HG03439 (cell line): ENCODE measurements at regions not wholly inside any gene's neighbourhood (a gene's known extent, or its start where the extent isn't known, plus 50 kb on each side); places are given as distances from the start of the nearest gene placed in this dataset.
"Not testable (repeated sequence)": the region's sequence is repeated elsewhere in the genome, so short reads cannot be mapped to it uniquely, and the experiment has no call there.

ENCODE experiments used
- ATAC-seq: cut with Tn5 transposase; IDR thresholded peaks from one replicate; pipeline ENCODE4 v1.9.1; 2021; ENCODE audit warnings: mild to moderate bottlenecking, moderate library complexity; ENCODE audit not compliant: unreplicated experiment

DNA sequence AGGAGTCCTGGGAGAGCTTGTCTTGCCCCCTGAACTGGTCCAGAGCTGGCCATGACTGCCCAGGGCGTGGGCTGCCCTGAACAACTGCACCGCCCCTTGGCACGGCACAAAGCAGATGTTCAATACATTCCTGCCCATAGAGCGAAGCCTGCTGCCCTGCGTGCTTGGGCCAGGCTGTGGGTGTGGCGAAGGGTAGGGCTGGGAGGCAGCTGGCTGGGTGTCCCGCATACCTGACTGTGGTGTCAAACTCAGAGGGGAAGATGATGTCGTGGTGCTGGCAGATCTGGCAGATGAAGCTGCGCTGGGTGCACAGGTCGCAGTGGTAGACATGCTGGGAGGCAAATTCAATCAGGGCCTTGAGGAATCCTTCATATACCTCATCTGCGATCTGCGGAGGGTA, 124.2 kb upstream of the SMURF2 start:
- no peak for ATAC-seq

DNA sequence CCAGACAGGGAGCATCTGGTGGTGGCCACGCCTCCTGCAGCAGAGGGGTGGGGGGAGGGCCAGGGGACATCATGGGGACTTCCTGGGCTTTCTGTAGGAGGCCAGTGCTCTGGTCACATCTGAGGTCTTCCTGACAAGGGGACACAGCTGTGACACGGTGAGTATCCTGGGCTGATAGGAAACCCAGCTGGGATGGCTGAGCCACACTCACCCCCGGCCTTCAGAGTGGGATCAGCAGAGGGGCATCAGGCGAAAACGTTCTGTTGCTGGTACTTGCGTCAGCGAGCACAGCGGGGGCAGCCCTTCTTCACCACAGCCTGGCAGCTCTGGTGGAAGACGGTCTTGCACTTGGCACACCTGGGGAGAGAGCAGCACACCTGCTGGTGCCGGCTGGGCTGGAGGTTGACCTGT, 122.9 kb upstream of the SMURF2 start:
- no peak for ATAC-seq

DNA sequence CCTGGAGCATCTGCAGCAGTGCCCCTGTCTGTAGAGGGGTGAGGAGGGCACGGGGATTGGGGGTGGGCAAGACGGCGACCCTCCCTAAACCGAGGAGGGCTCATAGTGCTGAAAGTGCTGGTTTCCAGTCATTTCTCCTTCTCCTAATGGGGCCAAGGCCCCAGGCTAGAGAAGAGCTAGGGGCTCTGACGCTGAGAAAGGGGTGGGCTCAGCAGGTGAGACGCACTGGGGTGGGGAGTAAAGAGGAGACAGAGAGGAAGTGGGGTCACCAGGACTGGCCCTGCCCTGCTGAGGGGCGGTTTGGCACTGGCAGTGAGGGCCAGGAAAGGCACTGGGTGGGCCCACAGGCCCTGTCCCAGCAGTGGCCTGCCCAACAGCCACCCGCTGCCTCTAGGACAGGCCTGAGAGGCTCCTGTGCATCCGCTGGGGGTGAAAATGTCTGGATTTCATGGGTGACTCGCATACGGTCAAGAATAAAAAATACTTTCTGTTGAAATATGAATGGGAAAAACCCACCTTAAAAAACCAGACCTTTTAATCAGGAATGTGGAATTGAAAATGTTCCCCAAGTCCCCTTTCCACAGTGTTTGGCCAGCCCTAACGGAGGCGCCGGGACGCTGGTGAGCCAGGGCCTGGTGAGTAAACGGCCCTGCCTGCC, 122.4 kb upstream of the SMURF2 start:
- no peak for ATAC-seq

DNA sequence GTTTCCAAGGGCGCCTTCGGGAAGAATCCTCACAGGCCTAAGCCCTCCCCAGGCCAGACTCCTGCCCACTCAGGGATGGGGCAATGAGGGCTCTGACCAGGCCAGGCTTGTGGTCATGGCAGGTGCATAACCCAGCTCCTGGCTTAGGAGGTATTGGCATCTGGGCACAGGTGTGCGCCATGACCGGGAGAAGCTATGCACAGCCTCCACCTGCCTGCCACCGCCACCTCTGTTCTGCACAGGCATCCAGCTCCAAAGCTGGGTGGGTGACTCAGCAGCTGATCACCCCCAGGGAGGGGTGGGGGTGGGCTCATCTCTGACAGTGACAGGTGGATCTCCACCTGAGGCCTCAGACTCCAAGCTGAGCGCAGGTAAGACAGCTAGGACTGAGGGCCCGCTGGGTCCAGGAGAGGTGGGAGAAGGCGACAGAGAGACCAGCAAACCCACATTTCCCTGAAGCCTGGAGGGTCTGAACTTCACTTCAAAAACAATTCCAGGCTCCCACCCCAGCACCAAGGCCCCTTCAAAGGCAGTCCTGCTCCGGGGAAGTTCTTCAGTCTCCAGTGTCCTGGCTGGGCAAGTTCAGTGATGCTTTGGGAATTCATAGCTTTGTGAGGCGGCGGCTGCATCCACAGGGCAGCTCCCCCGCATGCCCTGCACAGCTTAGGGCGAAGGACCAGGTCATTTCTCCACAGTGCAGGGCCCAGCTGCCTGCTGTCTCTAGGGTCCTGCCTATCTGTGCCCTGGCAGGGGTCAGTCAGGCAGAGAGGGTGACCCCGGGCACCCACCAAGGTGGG, 121.6 kb upstream of the SMURF2 start:
- ATAC-seq, result no peak

DNA sequence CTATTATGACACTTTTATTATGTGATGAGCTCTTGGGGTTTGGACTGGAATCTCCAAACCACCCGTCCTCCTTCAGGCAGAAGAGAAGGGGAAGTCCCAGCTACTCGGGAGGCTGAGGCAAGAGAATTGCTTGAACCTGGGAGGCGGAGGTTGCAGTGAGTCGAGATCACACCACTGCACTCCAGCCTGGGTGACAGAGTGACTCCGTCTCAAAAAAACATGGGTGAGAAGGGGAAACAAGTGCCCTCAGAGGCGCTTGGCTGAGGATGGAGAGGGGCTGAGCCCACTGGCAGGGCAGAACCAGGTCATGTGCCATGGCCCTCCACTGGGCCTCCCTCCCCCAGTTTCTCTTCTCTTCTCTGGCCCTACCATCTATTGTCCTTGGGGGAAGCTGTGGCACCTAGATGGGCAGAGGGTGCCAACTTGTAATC, 120.9 kb upstream of the SMURF2 start:
- no peak for ATAC-seq

DNA sequence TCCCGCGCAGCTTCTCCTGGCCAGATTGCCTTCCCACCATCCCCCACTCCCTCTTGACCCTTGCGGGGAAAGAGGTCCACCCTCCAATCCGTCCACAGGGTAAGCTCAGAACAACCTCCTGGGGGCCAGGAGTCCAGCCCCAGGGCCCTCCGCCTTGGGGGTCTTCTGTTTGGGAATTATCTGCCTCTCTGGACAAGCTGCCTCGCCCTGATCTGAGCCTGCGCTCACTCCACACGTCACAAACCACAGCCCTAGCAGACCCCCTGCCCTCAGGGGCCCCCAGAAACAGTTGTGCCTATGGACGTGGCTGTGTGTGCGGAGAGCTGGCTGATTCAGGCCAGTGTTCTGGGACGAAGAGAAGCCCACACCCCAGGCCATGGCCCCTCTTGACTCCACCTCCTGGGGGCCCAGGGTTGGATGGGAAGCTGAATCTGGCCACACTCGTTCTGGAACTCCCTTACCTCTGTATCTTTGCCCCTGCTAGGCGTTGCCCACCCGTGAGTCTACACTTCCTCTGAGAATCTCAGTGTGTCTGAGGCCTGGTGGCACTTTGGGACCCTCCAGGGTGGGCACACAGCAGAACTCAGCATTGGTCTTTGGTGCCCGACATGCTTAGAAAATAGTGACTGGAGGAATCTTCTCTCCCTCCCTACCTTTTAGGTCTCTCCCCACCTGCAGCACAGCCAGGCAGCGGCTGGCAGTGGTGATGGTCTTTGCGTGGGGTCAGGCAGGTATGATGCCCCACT, 119.9 kb upstream of the SMURF2 start:
- ATAC-seq, result no peak

DNA sequence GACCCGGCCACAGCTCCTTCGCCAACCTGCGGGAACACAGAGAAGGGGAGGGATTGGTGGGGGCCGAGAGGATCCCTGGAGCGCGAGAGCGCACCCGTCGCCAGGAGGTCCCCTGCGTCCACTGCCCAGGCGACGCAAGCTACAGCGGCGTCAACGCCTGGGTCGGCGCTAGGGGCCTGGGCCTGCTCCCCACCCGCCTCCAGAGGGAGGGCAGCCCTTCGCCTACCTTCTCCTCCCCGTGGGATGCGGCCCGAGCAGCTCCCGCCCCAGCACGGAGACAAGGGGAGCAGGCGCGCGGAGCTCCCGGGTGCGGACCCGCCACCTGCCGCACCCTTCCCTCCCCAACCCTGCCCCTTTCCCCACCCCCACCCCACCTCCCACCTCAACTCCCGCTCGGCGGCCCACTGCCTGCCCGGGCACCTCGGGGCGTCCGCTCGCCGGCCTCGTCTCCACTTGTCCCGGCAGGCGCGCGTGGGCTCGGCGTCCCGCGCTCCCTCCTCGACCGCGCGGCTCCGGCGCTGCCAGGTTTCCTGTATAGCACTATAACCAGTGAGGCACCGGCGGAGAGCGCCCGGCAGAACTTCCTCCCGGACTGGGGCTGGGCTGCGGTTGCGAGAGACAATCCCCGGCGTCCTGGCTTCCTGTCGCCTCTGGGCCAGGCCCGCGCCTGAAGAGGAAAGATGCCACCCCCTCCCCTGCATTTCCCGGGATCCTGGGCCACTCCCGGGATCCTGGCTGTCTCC, 119.1 kb upstream of the SMURF2 start:
- no peak for ATAC-seq

DNA sequence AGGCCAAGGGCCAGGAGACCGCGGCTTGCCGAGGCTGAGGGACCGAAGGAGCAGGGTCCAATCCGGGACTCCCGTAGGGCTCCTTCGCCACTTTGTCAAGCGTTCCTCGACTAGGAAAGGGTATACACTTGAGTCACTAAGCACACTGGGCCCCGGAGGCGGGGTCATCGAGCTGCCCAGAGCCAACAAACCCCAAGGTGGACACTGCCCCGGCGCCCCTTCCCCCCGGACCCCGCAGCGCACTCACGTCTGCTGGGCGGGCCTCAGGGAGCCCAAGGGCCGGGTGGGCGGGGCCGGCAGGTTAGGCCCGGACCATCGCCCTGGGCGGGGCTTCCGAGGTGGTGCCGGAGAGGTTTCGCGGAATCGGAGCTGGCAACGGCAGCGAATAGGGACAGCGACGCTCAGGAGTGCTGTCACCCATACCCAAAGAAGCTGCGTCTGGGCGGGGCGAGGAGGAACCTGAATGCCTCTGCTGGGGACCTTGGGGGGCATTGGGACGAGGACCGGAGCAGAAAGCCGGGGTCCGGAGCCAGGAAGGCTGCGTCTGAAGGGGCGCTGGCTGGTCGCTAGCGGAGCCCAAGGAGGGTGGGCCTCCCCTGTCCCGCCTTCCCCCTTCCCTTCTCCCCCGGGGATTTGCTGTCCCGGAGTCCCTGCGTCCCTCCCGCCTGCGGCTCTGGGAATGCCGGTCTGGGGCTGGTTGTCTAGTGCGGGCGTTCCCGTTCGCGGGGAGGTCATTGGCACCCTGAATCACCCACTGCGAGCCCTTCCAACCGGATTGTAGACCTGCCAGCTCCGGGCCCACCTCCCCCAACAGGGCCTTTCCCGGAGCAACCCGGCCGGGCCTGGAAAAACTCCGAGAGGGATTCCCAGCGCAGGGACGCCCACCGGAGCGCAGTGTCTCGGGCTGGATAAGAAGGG, 118.2 kb upstream of the SMURF2 start:
- no peak for ATAC-seq

DNA sequence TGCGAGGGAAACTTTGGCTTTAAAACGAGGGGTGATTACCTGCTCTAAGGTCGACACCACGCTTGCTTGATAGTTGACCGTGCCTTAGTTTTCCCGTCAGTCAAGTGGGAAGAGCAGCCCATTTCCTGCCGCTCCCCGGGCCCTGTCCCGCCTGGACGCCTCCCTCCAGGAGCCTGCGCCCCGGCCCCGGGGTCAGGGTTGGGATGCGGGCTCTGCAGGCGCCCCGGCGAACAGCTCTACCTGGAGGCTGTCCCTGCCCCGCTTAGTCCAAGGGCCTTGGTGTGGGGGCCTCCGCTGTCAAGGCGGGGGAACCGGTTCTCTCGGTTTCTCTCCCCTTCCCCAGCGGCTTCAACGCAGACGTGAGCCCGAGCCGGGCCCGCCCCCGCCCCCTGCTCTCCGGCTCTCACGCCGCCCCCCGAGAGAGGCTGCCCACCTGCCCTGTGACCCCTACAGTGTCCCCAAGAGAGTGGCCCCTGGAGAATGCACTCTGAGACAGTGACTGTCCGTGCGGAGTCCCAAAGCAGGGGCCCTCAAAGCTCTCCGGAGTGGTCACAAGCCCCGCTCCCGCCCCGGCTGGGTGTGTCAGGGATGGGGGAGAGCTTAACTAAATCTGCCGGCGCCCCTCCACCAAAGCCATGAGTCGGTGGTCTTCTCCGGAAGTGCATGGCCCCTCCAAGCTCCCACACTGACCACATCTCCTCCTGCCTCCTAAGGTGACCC, 117.4 kb upstream of the SMURF2 start:
- ATAC-seq, result no peak

DNA sequence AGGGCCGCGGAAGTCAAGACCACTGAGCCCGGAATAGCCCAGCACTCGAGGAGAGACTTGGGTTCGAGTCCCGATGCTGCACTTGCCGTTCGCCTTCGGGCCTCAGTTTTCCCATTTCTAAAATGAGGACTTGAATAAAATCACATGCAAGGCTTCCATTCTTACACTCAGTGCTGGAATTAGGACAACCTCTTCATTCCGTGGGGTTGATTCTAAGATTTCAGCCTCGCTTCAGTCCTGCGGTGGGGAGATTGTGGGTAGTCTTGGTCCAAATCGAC, 116.9 kb upstream of the SMURF2 start:
- ATAC-seq, result not testable (repeated sequence)

DNA sequence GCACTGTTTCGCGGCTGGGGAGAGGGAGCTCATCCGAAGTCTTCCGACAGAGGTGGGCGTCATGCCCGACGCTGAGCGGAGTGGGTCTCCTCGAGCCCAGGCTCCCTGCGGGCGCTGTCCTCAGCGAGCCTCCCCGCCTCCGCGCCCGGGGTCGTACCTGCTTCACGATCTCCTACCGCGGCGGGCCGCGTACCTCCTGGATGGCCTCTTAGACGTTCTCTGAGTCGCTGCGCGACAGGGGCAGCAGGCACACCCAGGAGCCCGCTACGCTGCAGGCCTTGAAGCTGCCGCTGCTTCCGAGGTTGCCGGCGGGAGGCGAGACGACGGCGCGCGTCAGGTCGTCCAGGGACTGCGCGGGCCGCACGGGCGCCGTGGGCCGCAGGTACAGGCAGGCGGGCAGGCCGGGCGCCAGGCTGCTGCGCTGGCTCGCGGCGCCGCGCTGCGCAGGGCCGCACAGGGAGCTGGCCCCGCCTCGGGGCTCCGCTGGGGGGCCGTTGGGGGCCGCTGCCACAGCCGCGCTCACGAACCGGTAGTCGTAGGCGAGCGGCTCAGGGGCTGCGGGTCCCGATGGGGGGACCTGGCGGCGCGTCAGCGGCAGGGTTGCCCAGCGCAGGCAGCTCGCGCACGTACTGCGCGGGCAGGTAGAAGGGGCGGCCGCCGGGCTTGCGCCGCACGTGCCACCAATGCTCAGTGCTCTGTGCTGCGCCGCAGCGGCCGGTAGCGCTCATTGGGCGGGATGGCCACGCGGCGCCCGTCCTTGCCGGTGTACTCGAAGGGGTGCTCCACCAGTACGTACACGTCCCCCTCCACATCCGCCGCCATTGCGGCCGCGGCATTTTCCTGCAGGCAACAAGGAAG, 116.4 kb upstream of the SMURF2 start:
- ATAC-seq, result no peak

DNA sequence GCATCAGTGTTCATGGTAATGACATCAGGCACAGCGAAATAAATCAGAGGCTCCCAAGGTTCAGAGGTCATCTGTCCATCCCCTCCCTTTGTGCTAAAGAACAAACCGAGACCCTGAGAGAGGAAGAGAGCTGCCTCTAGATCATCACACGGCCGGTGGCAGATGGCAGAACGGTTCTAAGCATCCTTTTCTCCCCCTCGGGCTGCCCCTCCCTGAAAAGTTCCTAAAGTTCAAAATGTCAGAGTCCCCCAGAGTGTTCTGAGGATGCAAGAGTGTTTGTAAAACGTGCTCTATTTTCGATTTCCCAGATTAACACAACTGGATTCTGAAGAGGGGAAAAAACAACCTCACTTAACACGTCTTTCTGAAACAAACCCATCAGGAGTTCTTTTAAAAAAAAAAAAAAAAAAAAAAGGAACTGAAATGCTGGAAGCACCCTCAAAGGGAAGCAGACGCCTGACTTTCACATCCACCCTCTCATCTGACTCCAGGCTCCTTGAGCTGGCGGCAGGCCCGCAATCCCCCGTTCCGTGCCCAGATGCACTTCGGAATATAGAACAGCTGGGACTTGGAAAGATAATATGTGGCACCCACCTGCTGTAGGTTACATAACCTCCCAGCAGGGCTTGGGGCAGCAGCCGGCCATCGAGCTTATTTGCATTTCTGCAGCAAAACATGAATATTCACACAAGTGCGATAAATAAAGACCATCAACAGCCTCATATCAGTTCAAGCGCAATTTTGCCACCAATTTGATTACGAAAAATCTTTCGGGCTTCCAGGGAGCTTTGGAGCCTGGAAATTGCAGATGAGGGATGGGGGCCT, 115.5 kb upstream of the SMURF2 start:
- ATAC-seq, result no peak

DNA sequence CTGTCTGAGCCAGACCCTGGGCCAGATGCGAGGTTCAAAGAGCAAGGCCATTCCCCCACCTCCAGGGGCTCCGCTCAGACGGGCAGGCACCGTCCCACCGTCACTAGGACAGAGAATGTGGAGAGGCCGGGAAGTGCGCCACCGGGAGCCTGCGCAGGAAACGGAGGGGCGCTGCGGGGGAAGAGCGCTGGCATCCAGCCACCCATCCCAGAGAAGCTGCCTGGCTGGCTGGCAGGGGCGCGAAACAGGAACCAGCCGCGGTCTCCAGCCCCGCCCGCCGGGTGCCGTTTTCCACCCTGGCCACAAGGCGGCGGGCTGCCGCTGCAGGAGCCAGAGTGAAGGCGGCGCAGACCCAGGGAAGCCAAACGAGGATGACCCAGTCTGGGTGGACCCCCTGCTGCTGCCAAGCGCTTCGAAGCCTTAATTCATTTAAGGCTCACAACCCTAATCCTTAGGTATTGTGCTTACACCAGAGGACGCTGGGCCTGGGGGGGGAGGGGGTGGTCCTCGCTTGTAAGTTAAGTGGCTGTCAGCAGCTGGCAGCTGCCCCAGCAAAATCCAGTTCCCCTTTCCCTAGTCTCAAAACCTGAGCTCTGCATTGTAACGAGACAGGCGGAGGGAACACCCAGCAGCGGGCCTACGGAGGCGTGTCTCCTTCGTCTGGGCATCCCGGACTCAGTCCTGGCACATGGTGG, 114.8 kb upstream of the SMURF2 start:
- ATAC-seq, result peak; percentile 52

DNA sequence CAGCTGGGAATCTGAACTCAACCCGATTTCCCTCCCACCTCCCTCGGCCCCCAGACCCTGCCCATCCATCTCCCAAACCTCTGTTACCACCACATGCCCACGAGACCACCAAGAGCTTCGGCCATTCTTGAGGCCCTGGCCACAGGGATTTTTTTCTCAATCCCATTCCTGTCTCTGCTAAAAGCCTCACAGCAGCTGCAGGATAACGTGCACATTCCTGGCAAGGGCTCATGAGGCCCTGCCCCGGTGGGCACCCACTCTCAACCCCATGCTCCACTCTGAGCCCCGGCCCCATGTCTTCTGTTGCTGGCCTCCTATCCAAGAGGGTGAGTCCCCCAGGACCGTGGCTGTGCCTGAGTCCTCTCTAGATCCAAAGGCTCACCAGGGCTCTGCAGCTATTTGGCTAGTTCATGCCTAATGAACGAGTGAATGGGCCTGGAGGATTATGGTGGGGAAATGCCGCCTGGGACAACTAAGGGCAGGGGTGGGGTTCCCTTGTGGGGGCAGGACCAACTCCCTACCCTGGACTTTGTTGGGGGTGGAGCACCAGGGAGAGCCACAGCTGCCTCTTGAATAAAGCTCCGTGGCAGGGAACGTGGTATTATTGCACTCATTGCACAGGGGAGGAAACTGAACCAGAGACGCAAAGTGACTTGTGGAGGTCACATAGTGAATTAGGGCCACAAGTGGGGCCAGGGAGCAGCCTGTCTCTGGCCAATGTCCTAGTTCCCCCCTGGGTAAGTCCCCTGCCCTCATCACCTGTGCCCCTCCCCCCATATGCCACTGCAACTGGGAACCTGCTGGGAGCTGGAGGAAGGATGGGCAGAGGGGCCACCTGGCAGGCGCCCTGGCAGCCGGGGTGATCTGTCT, 113.8 kb upstream of the SMURF2 start:
- ATAC-seq, result no peak

DNA sequence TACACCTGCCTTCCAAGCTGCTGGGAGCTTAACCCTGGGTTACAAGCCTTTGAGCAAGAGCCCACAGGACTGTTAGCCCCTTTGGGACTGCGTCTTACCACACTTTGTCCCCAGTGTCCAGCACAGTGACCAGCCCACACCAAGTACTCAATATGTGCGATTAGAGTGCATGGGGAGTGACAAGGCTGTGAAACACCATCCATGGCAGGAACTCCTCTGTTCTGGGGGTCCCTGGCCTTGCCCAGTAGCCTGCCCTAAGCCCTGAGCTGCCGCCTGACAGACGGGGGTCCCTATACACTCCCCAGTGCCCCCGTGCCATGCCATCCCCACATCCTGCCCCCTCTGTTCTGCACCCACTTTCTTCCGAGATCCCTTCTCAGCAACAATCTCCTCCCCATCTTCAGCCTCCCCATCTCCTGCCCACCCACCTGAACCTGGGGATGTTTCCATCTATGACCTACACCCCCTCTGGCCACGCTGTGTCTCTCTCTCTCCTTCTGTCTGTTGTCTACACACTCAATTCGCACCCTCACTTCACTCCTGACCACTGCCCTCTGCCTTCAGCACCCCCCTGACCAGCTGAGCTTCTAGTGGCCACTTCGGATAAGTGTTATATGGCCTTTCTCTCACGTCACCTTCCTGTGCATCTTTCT, 112.9 kb upstream of the SMURF2 start:
- no peak for ATAC-seq
